Stimulated activated CD4-positive, alpha-beta T cell treated with anti-CD3 and anti-CD28 coated beads, TNF-alpha, amount 100 ng/mL, for 24 hours (primary cell): ENCODE measurements at regions not wholly inside any gene's neighbourhood (a gene's known extent, or its start where the extent isn't known, plus 50 kb on each side); places are given as distances from the start of the nearest gene placed in this dataset.
"Not testable (repeated sequence)": the region's sequence is repeated elsewhere in the genome, so short reads cannot be mapped to it uniquely, and the experiment has no call there.

Source experiments
- DNase-seq, 3 experiments: peaks; one replicate each; pipeline ENCODE4 v3.0.0-alpha.2; 2020; ENCODE audit warnings: low read depth in 3 of 3

- no peak for DNase-seq
Observed at GRCh38 chr10:4448030-4448429, 378.0 kb upstream of the AKR1E2 start.

GRCh38 chr10:4443419-4443818 lies 382.6 kb upstream of the AKR1E2 start:
- no peak for DNase-seq

GRCh38 chr10:4442296-4442695 lies 383.7 kb upstream of the AKR1E2 start:
- DNase-seq: no peak

GRCh38 chr10:4440260-4440659 lies 385.7 kb upstream of the AKR1E2 start:
- no peak for DNase-seq

GRCh38 chr10:4437791-4438190 lies 388.2 kb upstream of the AKR1E2 start:
- no peak for DNase-seq

GRCh38 chr10:4437061-4437460 lies 388.9 kb upstream of the AKR1E2 start:
- no peak for DNase-seq

GRCh38 chr10:4436103-4436502 lies 389.9 kb upstream of the AKR1E2 start:
- DNase-seq: no peak

GRCh38 chr10:4434516-4435071 lies 391.4 kb upstream of the AKR1E2 start:
- no peak for DNase-seq

GRCh38 chr10:4434105-4434504 lies 391.9 kb upstream of the AKR1E2 start:
- no peak for DNase-seq

GRCh38 chr10:4431114-4431863 lies 394.7 kb upstream of the AKR1E2 start:
- DNase-seq: no peak

- no peak for DNase-seq
Observed at GRCh38 chr10:4429571-4429970, 396.4 kb upstream of the AKR1E2 start.

- no peak for DNase-seq
Observed at GRCh38 chr10:4427532-4427931, 398.5 kb upstream of the AKR1E2 start.

- no peak for DNase-seq
Observed at GRCh38 chr10:4426866-4427265, 399.1 kb upstream of the AKR1E2 start.

- DNase-seq: no peak
Observed at GRCh38 chr10:4409319-4409718, 416.7 kb upstream of the AKR1E2 start.

- DNase-seq: no peak
Observed at GRCh38 chr10:4407783-4408182, 418.2 kb upstream of the AKR1E2 start.

- DNase-seq: no peak
Observed at GRCh38 chr10:4405828-4406227, 420.2 kb upstream of the AKR1E2 start.

GRCh38 chr10:4403638-4404252 lies 422.3 kb upstream of the AKR1E2 start:
- no peak for DNase-seq

GRCh38 chr10:4401080-4401479 lies 424.9 kb upstream of the AKR1E2 start:
- not testable (repeated sequence) for DNase-seq

- no peak for DNase-seq
Observed at GRCh38 chr10:4399556-4399955, 426.5 kb upstream of the AKR1E2 start.

GRCh38 chr10:4398602-4399001 lies 427.4 kb upstream of the AKR1E2 start:
- no peak for DNase-seq

GRCh38 chr10:4397337-4397736 lies 428.7 kb upstream of the AKR1E2 start:
- no peak for DNase-seq

GRCh38 chr10:4396401-4397283 lies 429.4 kb upstream of the AKR1E2 start:
- no peak for DNase-seq
